ENCODE measurements at regions not wholly inside any gene's neighbourhood (a gene's known extent, or its start where the extent isn't known, plus 50 kb on each side); places are given as distances from the start of the nearest gene placed in this dataset.

- DNase-seq, result no peak
Measured at GRCh38 chr5:165779505-165779904, 2274.1 kb downstream of the MAT2B start.

- no peak for DNase-seq
Measured at GRCh38 chr5:165780901-165781300, 2275.5 kb downstream of the MAT2B start.

GRCh38 chr5:165781738-165782137, 2276.3 kb downstream of the MAT2B start:
- DNase-seq, result no peak

- no peak for DNase-seq
Measured at GRCh38 chr5:165783024-165783423, 2277.6 kb downstream of the MAT2B start.

- no peak for DNase-seq
Measured at GRCh38 chr5:165786073-165786472, 2280.7 kb downstream of the MAT2B start.

GRCh38 chr5:165795073-165795472, 2289.7 kb downstream of the MAT2B start:
- DNase-seq, result no peak

GRCh38 chr5:165805756-165806155, 2300.3 kb downstream of the MAT2B start:
- DNase-seq, result no peak

- DNase-seq, result no peak
Measured at GRCh38 chr5:165808335-165808734, 2302.9 kb downstream of the MAT2B start.

GRCh38 chr5:165809914-165810313, 2304.5 kb downstream of the MAT2B start:
- no peak for DNase-seq

GRCh38 chr5:165829504-165829903, 2324.1 kb downstream of the MAT2B start:
- DNase-seq, result no peak

- DNase-seq, result no peak
Measured at GRCh38 chr5:165834891-165835290, 2329.5 kb downstream of the MAT2B start.

- no peak for DNase-seq
Measured at GRCh38 chr5:165836046-165836445, 2330.6 kb downstream of the MAT2B start.

GRCh38 chr5:165837286-165837685, 2331.9 kb downstream of the MAT2B start:
- DNase-seq, result no peak

- no peak for DNase-seq
Measured at GRCh38 chr5:165844571-165844970, 2339.2 kb downstream of the MAT2B start.

- no peak for DNase-seq
Measured at GRCh38 chr5:165858118-165858517, 2352.7 kb downstream of the MAT2B start.

- no peak for DNase-seq
Measured at GRCh38 chr5:165859251-165859650, 2353.8 kb downstream of the MAT2B start.

- no peak for DNase-seq
Measured at GRCh38 chr5:165863239-165863638, 2357.8 kb downstream of the MAT2B start.

GRCh38 chr5:165871291-165871690, 2365.9 kb downstream of the MAT2B start:
- DNase-seq, result no peak

- DNase-seq, result no peak
Measured at GRCh38 chr5:165874851-165875250, 2369.4 kb downstream of the MAT2B start.

- DNase-seq, result no peak
Measured at GRCh38 chr5:165876538-165876937, 2371.1 kb downstream of the MAT2B start.

- DNase-seq, result no peak
Measured at GRCh38 chr5:165877475-165877874, 2372.1 kb downstream of the MAT2B start.

- DNase-seq, result no peak
Measured at GRCh38 chr5:165881259-165881658, 2375.8 kb downstream of the MAT2B start.

GRCh38 chr5:165882099-165882498, 2376.7 kb downstream of the MAT2B start:
- no peak for DNase-seq

- no peak for DNase-seq
Measured at GRCh38 chr5:165885623-165886350, 2380.4 kb downstream of the MAT2B start.

GRCh38 chr5:165887147-165887546, 2381.7 kb downstream of the MAT2B start:
- DNase-seq, result no peak
